ENCODE measurements at regions not wholly inside any gene's neighbourhood (a gene's known extent, or its start where the extent isn't known, plus 50 kb on each side); places are given as distances from the start of the nearest gene placed in this dataset.

DNA sequence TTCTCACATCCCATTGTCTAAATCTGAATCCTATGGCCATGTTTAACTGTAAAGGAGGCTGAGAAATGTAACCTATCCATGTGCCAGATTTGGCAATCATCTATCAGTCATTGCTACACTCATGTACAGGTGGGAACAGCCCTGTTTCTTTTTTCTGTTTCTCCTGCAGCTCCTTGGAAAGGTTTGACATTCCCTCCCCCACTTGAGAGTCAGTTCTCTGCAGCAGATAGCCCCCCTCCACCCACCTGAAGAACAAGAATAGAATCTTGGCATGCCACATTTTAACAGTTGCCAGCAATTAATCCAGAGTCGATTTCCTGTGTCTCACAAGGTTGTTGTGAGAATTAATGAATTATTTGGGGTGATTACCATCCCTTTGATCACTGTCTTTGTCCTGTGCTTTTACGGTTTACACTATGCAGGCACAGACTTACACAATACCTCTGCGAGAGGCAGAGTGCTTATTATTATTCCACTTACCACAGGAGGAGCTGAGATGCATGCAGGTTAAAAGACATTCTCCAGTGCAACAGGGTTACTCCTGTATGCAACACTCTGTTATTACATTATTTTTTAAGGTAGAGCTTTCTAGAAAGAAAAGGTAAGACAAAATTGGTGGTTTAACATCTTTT is 351.0 kb upstream of the THRB start:
- TF ChIP-seq CTCF (IDR thresholded peaks at IDR 0.05; ENCODE audit: extremely low read depth in 1 of 2, insufficient read depth in 1 of 2, low read depth in 1 of 2, low read length in 2 of 2): no peak
- no peak for TF ChIP-seq MAX (IDR thresholded peaks at IDR 0.05; ENCODE audit: insufficient read depth, insufficient read length)
- TF ChIP-seq POLR2A (IDR thresholded peaks at IDR 0.05; ENCODE audit: low read depth, low read length): no peak
- TF ChIP-seq JUN (IDR thresholded peaks at IDR 0.05; ENCODE audit: borderline replicate concordance, insufficient read depth, insufficient read length, low read depth): no peak
- TF ChIP-seq EZH2 (IDR thresholded peaks at IDR 0.05; ENCODE audit: borderline replicate concordance, low read depth, low read length, severe bottlenecking): no peak
- no peak for TF ChIP-seq FOS (IDR thresholded peaks at IDR 0.05; ENCODE audit: borderline replicate concordance, insufficient read depth, low read length)
- TF ChIP-seq MYC (IDR thresholded peaks at IDR 0.05; ENCODE audit: low read depth, low read length): no peak
- no peak for TF ChIP-seq POLR2AphosphoS5 (IDR thresholded peaks at IDR 0.05; ENCODE audit: insufficient read depth, low read depth, low read length)

Measured in endothelial cell of umbilical vein (primary cell).